DND-41 (cell line): ENCODE measurements at regions not wholly inside any gene's neighbourhood (a gene's known extent, or its start where the extent isn't known, plus 50 kb on each side); places are given as distances from the start of the nearest gene placed in this dataset.

Experiments
- EZH2 ChIP-seq: IDR thresholded peaks from 3 replicates; pipeline ENCODE4 v1.6.1; 2012; ENCODE audit warnings: borderline replicate concordance, low read depth, mild to moderate bottlenecking, moderate library complexity, low read length, inconsistent platforms; ENCODE audit not compliant: severe bottlenecking
- TF ChIP-seq, protein P1 (sequence below): IDR thresholded peaks from 2 replicates; pipeline ENCODE4 v1.5.1; 2012; ENCODE audit warnings: borderline replicate concordance, low read length, moderate library complexity, mild to moderate bottlenecking; ENCODE audit not compliant: poor library complexity, severe bottlenecking; ENCODE audit errors: extremely low read depth

DNA sequence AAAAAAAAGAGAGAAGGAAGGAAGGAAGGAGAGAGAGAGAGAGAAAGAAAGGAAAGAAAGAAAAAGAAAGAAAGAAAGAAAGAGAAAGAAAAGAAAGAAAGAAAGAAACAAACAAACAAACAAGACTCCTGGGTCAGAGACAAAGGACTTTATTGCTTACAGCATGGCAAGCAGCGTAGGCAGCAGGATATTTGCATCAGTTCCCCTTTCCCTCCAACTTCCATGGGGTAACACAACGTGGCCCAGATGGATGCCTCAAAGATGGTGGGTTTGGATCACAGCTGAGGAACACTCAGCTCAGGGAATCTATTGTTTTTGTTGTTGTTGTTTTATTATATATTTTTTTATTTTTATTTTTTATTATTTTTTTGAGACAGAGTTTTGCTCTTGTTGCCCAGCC lies 128.5 kb upstream of the VKORC1L1 start:
- TF ChIP-seq, protein P1, sequence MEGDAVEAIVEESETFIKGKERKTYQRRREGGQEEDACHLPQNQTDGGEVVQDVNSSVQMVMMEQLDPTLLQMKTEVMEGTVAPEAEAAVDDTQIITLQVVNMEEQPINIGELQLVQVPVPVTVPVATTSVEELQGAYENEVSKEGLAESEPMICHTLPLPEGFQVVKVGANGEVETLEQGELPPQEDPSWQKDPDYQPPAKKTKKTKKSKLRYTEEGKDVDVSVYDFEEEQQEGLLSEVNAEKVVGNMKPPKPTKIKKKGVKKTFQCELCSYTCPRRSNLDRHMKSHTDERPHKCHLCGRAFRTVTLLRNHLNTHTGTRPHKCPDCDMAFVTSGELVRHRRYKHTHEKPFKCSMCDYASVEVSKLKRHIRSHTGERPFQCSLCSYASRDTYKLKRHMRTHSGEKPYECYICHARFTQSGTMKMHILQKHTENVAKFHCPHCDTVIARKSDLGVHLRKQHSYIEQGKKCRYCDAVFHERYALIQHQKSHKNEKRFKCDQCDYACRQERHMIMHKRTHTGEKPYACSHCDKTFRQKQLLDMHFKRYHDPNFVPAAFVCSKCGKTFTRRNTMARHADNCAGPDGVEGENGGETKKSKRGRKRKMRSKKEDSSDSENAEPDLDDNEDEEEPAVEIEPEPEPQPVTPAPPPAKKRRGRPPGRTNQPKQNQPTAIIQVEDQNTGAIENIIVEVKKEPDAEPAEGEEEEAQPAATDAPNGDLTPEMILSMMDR: no peak
- no peak for TF ChIP-seq EZH2
